ENCODE measurements at regions not wholly inside any gene's neighbourhood (a gene's known extent, or its start where the extent isn't known, plus 50 kb on each side); places are given as distances from the start of the nearest gene placed in this dataset.

GRCh38 chr15:38186507-38186906 is 66.1 kb upstream of the SPRED1 start:
- TF ChIP-seq CTCF (IDR thresholded peaks at IDR 0.05; ENCODE audit: unreplicated experiment): no peak
- no peak overlapping the region for H3K4me3 Mint-ChIP-seq
- peaks cover 12% of the 10 kb centered on the region for H3K4me1 Mint-ChIP-seq
- H3K27me3 Mint-ChIP-seq (ENCODE audit: low read depth): no peaks in the 10 kb centered on the region
- H3K36me3 Mint-ChIP-seq: no peaks in the 10 kb centered on the region
- H3K27ac Mint-ChIP-seq: no peak overlapping the region
- H3K9me3 Mint-ChIP-seq: no peaks in the 10 kb centered on the region
- DNase-seq (ENCODE audit: low spot score in 2 of 2, unreplicated experiment in 2 of 2): no peak

DNA sequence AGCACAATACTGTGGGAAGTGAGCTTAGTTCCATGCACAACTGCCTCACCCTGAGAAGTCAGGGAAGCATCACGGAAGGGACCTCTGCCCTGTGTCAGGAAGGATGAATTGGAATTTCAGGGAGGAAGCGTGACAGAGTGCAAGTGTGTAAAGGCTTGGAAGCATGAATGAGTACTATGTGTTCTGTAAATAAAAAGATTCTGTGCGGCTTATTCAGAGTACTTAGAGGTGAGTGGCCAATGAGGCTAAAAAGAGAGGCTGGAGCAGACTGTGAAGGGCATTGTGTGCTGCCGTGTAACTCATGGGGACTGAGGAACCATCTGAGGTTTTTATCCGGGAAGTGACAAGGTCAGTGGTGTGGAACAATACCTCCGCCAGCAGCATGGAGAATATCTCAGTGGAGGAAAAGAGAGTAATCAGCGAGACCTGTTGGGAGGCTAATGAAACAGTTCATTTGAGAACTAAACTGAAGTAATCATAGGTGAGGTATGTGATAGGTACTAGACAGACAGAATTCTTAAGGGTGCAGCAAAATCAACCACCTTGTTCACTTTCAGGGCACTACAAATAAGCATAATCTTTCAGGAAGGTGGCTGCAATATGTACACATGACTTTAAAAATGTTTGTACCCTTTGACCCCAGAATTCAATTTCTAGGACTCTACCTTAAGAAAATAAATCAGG is 64.9 kb upstream of the SPRED1 start:
- Mint-ChIP-seq H3K4me3 (no peak overlapping the region), H3K4me1 (peaks cover 12% of the 10 kb centered on the region), H3K27ac (no peak overlapping the region), H3K27me3 (ENCODE audit: low read depth) (no peaks in the 10 kb centered on the region), H3K36me3 (no peaks in the 10 kb centered on the region), H3K9me3 (no peaks in the 10 kb centered on the region)
- DNase-seq (ENCODE audit: low spot score in 2 of 2, unreplicated experiment in 2 of 2): no peak
- TF ChIP-seq CTCF (IDR thresholded peaks at IDR 0.05; ENCODE audit: unreplicated experiment): no peak

DNA sequence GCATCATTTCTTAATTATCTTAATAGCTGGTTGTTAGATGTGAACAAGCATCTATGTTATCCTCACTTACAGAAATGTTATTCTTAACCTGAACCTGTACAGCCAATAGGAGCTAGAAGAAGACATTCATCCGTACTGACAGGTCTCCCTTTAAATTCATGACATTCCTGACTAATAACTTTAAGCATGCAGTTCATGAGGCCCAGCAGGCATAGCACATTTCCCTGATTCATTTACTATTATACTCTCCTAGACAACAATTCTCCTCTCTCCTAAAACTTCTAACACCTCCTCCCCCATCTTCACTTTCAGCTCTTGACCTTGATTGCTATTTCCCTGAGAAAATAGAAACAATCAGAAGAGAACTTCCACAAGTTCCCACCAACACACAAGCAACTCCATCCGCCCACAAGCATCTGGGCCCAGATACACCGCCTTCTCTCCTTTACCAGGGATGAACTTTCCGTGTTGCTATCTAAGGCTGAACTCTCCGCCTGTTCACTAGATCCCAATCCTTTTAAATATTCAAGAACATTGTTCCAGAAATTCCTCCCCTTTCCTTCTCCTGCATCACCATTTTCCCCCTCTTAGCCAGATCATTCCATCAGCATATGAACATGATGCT is 62.9 kb upstream of the SPRED1 start:
- TF ChIP-seq CTCF (IDR thresholded peaks at IDR 0.05; ENCODE audit: unreplicated experiment): no peak
- H3K4me1 Mint-ChIP-seq: peaks cover 12% of the 10 kb centered on the region
- H3K36me3 Mint-ChIP-seq: no peaks in the 10 kb centered on the region
- H3K27ac Mint-ChIP-seq: no peak overlapping the region
- no peaks in the 10 kb centered on the region for H3K27me3 Mint-ChIP-seq (ENCODE audit: low read depth)
- no peak for DNase-seq (ENCODE audit: low spot score in 2 of 2, unreplicated experiment in 2 of 2)
- peaks cover 3% of the 10 kb centered on the region for H3K9me3 Mint-ChIP-seq
- H3K4me3 Mint-ChIP-seq: no peak overlapping the region

- Mint-ChIP-seq H3K36me3 (no peaks in the 10 kb centered on the region), H3K4me1 (peaks cover 12% of the 10 kb centered on the region), H3K27me3 (ENCODE audit: low read depth) (no peaks in the 10 kb centered on the region), H3K9me3 (peaks cover 4% of the 10 kb centered on the region), H3K27ac (no peak overlapping the region), H3K4me3 (no peak overlapping the region)
- no peak for DNase-seq (ENCODE audit: low spot score in 2 of 2, unreplicated experiment in 2 of 2)
- no peak for TF ChIP-seq CTCF (IDR thresholded peaks at IDR 0.05; ENCODE audit: unreplicated experiment)
Observed at GRCh38 chr15:38190501-38190900, 62.1 kb upstream of the SPRED1 start.

DNA sequence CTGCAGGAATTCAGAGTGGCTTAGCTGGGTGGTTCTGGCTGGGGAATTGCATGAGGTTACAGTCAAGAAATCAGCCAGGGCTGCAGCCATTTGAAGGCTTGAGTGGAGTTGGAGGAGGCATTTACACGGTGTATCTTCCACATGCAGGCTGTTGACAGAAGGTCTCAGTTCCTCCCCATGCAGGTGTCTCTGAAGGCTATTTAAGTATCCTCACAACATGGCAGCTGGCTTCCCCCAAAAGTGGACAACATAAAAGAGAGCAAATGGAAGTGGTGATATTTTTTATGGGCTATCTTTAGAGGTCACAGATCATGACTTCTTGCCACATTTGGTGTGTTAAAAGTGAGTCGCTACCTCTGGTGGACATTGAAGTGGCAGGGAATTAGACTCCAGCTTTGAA is 60.1 kb upstream of the SPRED1 start:
- no peaks in the 10 kb centered on the region for H3K36me3 Mint-ChIP-seq
- no peaks in the 10 kb centered on the region for H3K27me3 Mint-ChIP-seq (ENCODE audit: low read depth)
- no peak overlapping the region for H3K27ac Mint-ChIP-seq
- DNase-seq (ENCODE audit: low spot score in 2 of 2, unreplicated experiment in 2 of 2): no peak
- peaks cover 4% of the 10 kb centered on the region for H3K9me3 Mint-ChIP-seq
- TF ChIP-seq CTCF (IDR thresholded peaks at IDR 0.05; ENCODE audit: unreplicated experiment): no peak
- H3K4me3 Mint-ChIP-seq: no peak overlapping the region
- H3K4me1 Mint-ChIP-seq: peaks cover 13% of the 10 kb centered on the region

All from mesothelial cell of epicardium (in vitro differentiated cells).